ENCODE measurements at regions not wholly inside any gene's neighbourhood (a gene's known extent, or its start where the extent isn't known, plus 50 kb on each side); places are given as distances from the start of the nearest gene placed in this dataset.

GRCh38 chr16:49075709-49076108, 205.9 kb downstream of the CBLN1 start:
- DNase-seq, result no peak

DNA sequence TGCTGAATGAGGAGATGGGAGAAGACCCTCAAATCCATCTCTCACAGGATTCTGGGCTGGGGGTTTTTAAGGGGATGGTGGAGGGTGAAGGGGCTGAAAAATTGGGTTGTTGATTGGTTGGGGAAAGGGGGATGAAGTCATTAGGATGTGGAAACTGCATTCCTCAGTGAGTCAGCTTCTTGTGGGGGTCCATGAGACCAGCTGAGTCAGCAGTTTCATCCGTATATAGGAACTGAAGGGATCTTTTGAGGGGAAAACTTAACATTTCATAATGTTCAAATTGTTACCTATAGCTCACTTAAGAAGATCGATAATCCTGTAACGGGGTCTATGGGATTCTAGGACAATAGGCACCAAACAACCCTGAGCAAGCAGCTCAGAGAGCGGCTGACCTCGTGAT, 213.4 kb downstream of the CBLN1 start:
- DNase-seq, result no peak

GRCh38 chr16:49067776-49068175, 213.9 kb downstream of the CBLN1 start:
- no peak for DNase-seq

- DNase-seq, result no peak
Measured at GRCh38 chr16:49061137-49061714, 220.4 kb downstream of the CBLN1 start.

DNA sequence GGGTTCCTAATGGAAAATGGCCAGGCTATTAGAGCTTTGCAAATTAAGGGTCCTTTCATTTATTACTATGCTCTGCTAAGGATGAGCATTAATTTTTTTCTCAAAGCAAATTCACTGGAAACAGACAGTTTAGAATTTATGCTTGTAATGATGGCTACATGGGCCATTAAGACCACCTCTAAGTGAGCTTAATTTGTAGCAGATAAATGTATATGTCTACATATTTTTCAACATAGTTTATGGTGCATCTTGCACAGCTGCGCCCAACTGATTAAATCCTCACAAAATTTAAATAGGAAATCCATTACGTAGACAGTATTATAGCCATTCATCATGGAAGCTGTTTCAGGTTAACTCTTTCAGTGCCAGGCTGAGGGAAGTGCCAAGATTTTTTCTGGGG, 220.9 kb downstream of the CBLN1 start:
- no peak for DNase-seq

GRCh38 chr16:49058382-49058781, 223.3 kb downstream of the CBLN1 start:
- no peak for DNase-seq

GRCh38 chr16:49057936-49058335, 223.7 kb downstream of the CBLN1 start:
- no peak for DNase-seq

DNA sequence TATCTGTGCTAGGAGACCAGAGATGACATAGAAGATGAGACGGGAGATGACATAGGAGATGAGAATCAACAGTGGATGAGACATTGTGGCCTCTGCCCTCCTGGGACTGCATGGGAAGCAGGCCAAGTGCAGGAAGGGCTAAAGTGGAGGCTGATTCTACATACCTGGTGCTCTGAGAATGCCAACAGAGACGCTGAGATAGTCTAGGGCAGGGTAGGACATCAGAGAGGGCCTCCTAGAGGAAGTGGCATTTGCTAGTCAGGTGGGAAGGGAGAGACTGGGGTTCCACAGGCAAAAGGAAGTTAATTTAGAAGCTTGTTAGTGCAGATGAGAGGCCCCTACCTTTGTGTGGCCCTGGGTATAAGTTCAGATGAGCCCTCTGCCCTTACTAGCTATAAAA, 224.2 kb downstream of the CBLN1 start:
- DNase-seq, result no peak

GRCh38 chr16:49056546-49056945, 225.1 kb downstream of the CBLN1 start:
- no peak for DNase-seq

GRCh38 chr16:49055824-49056545, 225.7 kb downstream of the CBLN1 start:
- DNase-seq, result no peak

DNA sequence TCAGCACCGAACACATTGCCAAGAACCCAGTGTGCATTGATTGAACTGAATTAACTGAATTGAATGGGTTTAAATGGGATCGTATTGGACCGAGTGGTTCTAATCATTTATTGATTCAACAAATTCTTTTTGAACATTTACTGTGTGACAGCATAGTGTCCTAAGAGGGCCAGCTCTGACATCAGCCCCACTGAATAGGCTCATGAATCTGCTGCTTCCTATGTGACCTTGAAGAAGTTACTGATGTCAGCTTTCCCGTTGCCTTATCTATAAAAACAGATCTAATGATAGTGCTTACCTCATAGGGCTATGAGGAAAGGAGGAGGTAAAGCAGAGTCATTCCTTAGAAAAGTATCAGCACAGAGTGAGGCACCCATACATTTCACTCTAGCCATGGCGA, 226.3 kb downstream of the CBLN1 start:
- DNase-seq, result no peak

- DNase-seq, result no peak
Measured at GRCh38 chr16:49054606-49055005, 227.0 kb downstream of the CBLN1 start.

- DNase-seq, result no peak
Measured at GRCh38 chr16:49052846-49053245, 228.8 kb downstream of the CBLN1 start.

GRCh38 chr16:49051576-49051975, 230.1 kb downstream of the CBLN1 start:
- no peak for DNase-seq

DNA sequence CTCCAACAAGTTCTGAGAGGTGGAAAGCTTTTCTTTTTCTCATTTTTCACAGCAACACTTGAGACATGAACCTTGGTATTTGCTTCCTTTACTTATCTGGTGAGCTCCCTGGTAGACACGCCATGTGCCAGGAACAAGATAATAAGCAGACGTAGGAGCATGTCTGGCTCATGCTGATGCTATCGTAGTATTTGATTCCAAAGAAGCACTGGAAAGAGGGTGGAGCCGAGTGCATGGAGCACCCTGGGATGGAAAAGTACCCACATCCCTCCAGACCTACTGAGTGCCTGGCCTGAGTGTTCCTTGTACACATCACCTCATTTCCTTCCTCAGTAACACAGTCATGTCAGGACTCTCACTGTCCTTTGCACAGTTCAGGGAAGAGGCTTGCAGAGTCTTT, 231.0 kb downstream of the CBLN1 start:
- no peak for DNase-seq

- no peak for DNase-seq
Measured at GRCh38 chr16:49049644-49050043, 232.0 kb downstream of the CBLN1 start.

DNA sequence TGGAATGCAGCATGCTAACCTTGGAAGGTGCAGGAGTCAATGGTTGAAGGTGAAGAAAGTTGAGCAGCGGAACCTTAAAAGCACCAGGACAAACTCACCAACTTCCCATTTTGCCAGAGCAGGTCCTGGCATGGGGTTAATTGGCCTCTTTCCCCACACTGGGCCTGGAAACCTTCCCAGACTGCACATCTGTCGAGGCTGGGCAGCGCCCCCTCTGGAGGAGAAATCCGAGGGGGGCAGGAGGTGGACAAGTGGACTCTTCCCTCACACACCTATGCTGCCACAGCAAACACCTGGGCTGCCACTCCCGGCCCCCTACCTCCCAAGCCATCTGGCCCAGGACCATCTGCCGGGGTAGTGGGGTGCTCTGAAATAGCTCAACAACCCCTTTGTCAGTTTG, 232.4 kb downstream of the CBLN1 start:
- no peak for DNase-seq

DNA sequence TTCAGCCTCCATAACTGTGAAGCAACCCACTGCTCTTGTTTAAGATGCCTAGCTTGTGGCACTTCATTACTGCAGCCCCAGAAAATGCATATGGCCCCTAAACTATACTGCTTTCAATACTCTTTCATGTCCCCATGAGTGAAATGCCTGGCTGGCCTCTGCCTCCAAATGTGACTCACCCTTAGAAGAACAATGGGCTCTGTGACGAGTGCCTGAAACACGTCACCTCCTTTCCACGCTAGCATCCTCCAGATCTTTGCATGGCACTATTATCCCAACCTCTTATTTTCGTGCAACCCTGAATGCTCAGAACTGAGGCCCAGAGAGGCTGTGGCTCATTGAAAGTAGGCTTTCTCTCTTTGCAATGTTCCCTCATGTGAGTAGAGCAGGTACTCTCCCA, 233.1 kb downstream of the CBLN1 start:
- no peak for DNase-seq

DNA sequence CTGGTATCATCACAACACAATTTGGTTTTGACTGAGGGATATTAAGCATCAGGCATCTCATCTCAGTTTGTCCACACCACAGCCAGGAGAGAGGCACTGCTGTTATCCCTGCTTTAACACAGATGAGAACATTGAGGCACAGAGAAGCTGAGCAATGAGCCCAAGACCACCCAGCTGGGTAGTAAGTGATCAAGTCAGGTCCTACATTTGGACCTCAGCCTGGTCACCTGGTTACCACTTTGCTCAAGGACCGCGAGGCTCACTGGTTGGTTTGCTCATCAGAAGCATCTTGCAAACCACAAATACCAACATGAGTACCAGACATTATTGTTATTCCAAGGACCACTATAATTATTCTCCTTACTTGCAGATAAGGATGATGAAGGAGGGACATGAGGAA, 245.5 kb downstream of the CBLN1 start:
- DNase-seq, result no peak

DNA sequence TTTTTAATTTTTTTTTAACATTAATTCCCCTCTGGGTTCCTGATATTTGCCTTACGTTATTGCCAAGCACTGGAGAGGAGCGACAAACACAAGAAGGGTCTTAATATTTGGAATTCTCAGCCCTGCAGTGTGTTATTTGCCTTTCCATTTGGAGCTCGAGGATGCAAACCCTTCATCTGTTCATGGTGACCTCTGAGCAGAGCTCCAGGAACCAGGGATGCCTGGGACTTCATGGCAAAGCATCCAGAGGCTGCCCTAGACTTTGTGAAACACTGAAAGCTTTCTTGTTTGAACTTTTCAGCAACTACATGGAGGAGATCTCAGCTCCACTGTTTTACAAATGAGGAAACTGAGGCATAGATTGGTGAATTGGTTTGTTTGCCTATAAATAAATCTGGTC, 254.2 kb downstream of the CBLN1 start:
- no peak for DNase-seq

DNA sequence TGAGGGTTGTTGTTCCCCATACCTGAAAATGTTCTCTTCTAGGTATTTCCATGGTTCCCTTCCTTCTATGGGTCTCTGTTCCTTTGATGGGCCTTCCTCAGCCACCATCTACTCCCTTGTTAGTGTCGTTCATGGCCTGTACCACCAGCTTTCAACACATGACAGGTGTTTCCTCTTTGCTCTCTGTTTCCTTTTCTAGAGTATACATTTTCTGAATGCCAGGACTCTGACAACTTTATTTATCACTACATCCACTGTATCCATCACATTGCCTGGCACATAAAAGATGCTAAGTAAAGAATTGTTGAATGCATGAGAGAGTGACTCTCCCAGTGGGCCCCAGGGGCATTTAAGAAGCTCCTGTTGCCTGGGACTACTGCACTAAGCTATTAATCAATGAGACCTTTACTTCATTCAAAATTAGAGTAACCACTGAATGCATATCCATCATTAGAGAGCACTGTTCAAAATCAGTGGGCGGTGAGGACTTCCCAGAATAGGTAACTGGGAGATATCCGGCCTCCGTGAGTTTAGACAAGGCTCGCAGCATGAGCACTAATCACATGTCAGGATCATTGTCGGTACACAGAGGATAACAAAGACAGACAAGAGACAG, 255.0 kb downstream of the CBLN1 start:
- no peak for DNase-seq

- no peak for DNase-seq
Measured at GRCh38 chr16:49024896-49025295, 256.7 kb downstream of the CBLN1 start.

- no peak for DNase-seq
Measured at GRCh38 chr16:49024016-49024415, 257.6 kb downstream of the CBLN1 start.

GRCh38 chr16:49023050-49023449, 258.6 kb downstream of the CBLN1 start:
- no peak for DNase-seq

Data from activated CD4-positive, alpha-beta T cell treated with anti-CD3 and anti-CD28 coated beads, Interleukin-2, amount 50 U/mL, for 16 hours (primary cell).